Right cardiac atrium (tissue), 5 donors: ENCODE measurements at regions not wholly inside any gene's neighbourhood (a gene's known extent, or its start where the extent isn't known, plus 50 kb on each side); places are given as distances from the start of the nearest gene placed in this dataset.
"Not testable (repeated sequence)": the region's sequence is repeated elsewhere in the genome, so short reads cannot be mapped to it uniquely, and the experiment has no call there.

Experiments
- ATAC-seq, 2 donors: fragments of 200-7000 bp; cut with Tn5 transposase; one replicate each; pipeline versions ENCODE4 v1.8.0 to v1.9.1; 2020; ENCODE audit warnings: moderate library complexity in 2 of 2, mild to moderate bottlenecking in 1 of 2
- DNase-seq, 3 donors: peaks; one replicate each; pipeline ENCODE4 v3.0.0-alpha.2; 2020
- H3K27ac ChIP-seq: one replicate; pipeline ENCODE4 v1.5.1; 2013; ENCODE audit warnings: mild to moderate bottlenecking, low read length, control low read depth, moderate library complexity
- H3K27me3 ChIP-seq: one replicate; pipeline ENCODE4 v1.6.1; 2013; ENCODE audit not compliant: control insufficient read depth, insufficient read depth
- H3K4me1 ChIP-seq: one replicate; pipeline ENCODE4 v1.6.1; 2013; ENCODE audit warnings: low read length; ENCODE audit not compliant: control insufficient read depth, insufficient read depth
- H3K4me3 ChIP-seq: one replicate; pipeline ENCODE4 v1.5.1; 2013; ENCODE audit warnings: low read length, control low read depth
- H3K9me3 ChIP-seq: one replicate; pipeline ENCODE4 v1.6.1; 2013; ENCODE audit warnings: low read length; ENCODE audit not compliant: control insufficient read depth
- WGBS: extraction: QIAGEN DNeasy Blood & Tissue Kit; methylation state at CpG from one replicate; pipeline ENCODE4 v1.1.7; 2013; 5-methylcytosine and 5-hydroxymethylcytosine counted together
- intact Hi-C, 4 donors: fragments of 100-400 bp; cut with DNase I; formaldehyde crosslinking; loops; one replicate each; pipeline versions ENCODE4 v1.11.0 to v1.14.0; 2022 to 2023
- donor health status: healthy with polysubstance abuse.
- donor health status: DM: no; HTN: yes; CAD: no.
- donor health status: DM: no; HTN: no; CAD: no.
- donor health status: DM: no; HTN: yes; CAD: no; lungs with severe emphysema.
- donor health status: DM: yes; HTN: yes; CAD: no.

DNA sequence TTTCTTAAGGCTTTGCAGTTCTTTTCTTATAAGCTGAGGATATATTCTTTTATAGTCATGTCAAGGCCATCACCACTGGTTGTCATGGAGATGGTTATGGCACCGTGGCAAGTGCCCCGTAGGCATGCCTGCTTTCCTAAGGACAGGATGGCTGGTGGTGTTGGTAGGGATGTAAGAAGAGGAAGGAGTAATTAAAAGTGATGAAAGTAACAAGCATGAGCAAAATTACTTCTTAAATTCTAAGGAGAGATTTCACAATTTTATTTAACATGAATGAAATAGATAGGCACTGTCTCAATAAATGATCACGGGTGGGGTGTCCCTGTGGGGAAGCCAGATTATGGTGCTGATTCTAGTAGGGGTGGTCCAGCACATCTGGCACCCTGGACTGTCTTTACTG lies 290.2 kb upstream of the KLF4 start:
- intact Hi-C loops: no loop called here
- ATAC-seq (no peak), DNase-seq (no peak)
- Histone ChIP-seq H3K9me3 (no peaks in the 10 kb centered on the region), H3K4me1 (peaks cover 4% of the 10 kb centered on the region), H3K27me3 (no peaks in the 10 kb centered on the region), H3K4me3 (no peak overlapping the region), H3K27ac (no peak overlapping the region)
- WGBS: 79% methylated on average over 3 of the region's 3 CpGs

DNA sequence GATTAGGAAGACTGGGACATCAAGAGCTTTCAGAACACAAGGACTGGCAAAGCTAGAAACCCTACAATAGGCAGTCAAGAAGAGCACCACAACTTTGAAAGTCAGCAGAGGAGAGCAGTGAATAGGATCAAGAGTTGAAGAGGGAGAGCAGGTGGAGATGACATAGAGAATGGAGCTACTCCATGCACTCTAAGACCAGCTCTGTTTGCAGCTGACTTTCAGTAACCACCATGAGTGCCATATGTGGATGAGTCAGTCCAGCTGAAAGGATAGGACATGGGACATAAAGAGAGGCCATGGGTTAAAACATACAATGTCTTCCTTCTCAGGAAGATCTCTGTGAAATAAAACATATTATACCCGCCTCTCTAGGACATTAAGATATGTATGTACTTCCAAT lies 289.1 kb upstream of the KLF4 start:
- H3K9me3 ChIP-seq: no peaks in the 10 kb centered on the region
- no peak for DNase-seq
- no peak overlapping the region for H3K27ac ChIP-seq
- intact Hi-C loops: no loop called here
- H3K4me3 ChIP-seq: no peak overlapping the region
- ATAC-seq: no peak
- no peaks in the 10 kb centered on the region for H3K27me3 ChIP-seq
- peaks cover 2% of the 10 kb centered on the region for H3K4me1 ChIP-seq
- WGBS: 89% methylated on average over 1 of the region's 1 CpG

DNA sequence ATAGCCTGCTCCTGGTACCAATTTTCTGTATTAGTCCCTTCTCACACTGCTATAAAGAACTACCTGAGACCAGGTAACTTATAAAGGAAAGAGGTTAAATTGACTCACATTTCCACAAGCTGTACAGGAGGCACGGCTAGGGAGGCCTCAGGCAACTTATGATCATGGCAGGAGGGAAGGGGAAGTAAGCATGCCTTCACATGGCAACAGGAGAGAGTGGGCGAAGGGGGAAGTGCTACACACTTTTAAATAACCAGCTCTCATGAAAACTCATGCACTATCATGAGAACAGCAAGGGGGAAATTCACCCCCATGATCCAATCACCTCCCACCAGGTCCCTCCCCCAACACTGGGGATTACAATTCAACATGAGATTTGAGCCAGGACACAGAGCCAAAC lies 284.5 kb upstream of the KLF4 start:
- intact Hi-C loops, H3K27ac ChIP-seq: not testable (repeated sequence)
- WGBS: 83% methylated on average over 2 of the region's 2 CpGs

DNA sequence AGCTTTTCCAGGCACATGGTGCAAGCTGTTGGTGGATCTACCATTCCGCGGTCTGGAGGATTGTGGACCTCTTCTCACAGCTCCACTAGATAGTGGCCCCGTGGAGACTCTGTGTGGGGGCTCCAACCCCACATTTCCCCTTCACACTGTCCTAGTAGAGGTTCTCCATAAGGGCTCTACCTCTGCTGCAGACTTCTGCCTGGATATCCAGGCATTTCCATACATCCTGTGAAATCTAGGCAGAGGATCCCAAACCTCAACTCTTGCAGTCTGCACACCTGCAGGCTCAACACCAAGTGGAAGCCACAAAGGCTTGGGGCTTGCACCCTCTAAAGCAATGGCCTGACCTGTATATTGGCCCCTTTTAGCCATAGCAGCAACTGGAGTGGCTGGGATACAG lies 283.4 kb upstream of the KLF4 start:
- Histone ChIP-seq H3K27me3 (no peaks in the 10 kb centered on the region), H3K9me3 (no peaks in the 10 kb centered on the region), H3K27ac (no peak overlapping the region), H3K4me3 (no peak overlapping the region), H3K4me1 (peaks cover 2% of the 10 kb centered on the region)
- intact Hi-C loops: no loop called here
- WGBS: 91% methylated on average over 3 of the region's 3 CpGs
- DNase-seq (no peak), ATAC-seq (no peak)

More for the DNA sequence above, 284.5 kb upstream of the KLF4 start:
- not testable (repeated sequence) for H3K4me1 ChIP-seq, H3K27me3 ChIP-seq, ATAC-seq, DNase-seq, H3K4me3 ChIP-seq, H3K9me3 ChIP-seq

DNA sequence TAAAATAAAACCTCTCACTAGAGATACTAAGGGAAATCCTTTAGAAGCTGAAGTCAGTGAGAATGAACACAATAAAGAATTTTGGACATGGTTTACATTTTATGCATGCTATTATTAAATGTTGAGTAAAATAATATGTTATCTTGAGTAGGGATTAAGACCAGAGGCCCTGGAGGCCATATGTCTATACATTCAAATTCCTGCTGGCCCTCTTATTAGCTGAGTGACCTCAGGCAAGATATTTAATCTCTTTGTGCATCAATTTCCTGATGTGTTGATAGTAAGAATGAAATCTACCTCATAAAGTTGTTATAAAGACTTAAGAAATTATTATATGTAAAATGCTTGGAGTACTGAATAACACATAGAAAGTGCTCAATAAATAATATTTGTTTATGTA lies 281.1 kb upstream of the KLF4 start:
- Histone ChIP-seq H3K27ac (no peak overlapping the region), H3K27me3 (no peaks in the 10 kb centered on the region), H3K4me3 (no peak overlapping the region), H3K9me3 (no peaks in the 10 kb centered on the region), H3K4me1 (peaks cover 2% of the 10 kb centered on the region)
- intact Hi-C loops: no loop called here
- DNase-seq (no peak), ATAC-seq (no peak)

DNA sequence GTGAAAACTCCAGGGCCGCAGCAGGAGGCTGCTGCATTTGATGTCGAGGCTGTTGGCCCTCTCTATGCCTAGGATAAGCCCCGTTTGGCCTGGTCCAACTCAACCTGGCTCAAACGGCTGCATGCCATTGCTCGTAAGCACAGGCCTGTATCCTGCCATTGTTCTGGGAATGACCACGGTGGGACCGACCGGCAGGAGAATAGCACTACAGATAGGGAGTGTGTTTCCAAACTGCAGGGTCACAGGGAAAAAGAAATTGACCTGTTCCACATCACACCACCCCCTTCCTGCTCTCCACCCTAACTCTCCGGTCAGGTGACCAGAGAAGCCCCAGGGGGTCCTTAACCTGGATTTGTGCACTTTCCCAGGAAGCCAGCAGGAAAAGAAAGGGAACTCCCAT lies 278.7 kb upstream of the KLF4 start:
- ATAC-seq (peak; percentile 91 to 98), DNase-seq (peak; percentile 68 to 80 (median 75))
- WGBS: 59% methylated on average over 9 of the region's 9 CpGs
- no peaks in the 10 kb centered on the region for H3K9me3 ChIP-seq
- H3K27me3 ChIP-seq: no peaks in the 10 kb centered on the region
- H3K4me3 ChIP-seq: no peak overlapping the region
- H3K27ac ChIP-seq: peak overlapping the region; percentile 78
- no peaks in the 10 kb centered on the region for H3K4me1 ChIP-seq
- intact Hi-C loops: no loop called here

DNA sequence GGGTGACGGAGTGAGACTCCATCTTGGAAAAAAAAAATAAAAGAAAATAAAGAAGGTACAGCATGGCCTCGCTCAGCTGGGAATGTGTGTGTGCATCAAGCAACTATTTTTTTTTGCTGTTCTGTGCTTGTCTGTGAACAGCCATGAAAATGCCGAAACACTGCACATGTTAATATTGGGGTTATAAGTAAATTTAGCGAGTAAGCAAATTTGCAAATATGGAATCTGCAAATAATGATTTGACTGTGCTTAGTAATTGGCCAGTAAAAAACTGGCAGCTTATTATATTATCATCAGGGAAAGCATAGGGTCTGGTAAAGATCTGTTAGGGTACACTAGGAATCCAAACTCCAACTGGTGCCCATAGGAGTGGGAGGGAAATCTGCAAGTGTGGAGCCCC lies 278.1 kb upstream of the KLF4 start:
- Histone ChIP-seq H3K9me3 (no peaks in the 10 kb centered on the region), H3K4me1 (no peaks in the 10 kb centered on the region), H3K27ac (peak overlapping the region; percentile 78), H3K4me3 (no peak overlapping the region), H3K27me3 (no peaks in the 10 kb centered on the region)
- 97% methylated on average over 4 of the region's 4 CpGs for WGBS
- ATAC-seq (no peak), DNase-seq (no peak)
- intact Hi-C loops: no loop called here

DNA sequence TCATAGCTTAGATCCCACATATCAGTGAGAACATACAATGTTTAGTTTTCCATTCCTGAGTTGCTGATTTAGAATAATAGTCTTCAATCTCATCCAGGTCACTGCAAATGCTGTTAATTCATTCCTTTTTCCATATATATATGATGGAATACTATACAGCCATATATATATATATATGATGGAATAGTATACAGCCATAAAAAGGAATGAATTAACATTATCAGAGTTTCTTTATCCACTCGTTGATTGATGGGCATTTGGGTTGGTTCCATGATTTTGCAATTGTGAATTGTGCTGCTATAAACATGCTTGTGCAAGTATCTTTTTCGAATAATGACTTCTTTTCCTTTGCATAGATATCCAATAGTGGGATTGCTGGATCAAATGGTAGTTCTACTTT lies 273.9 kb upstream of the KLF4 start:
- H3K4me3 ChIP-seq, DNase-seq, H3K27me3 ChIP-seq, H3K27ac ChIP-seq, intact Hi-C loops, H3K4me1 ChIP-seq, ATAC-seq, H3K9me3 ChIP-seq: not testable (repeated sequence)
- WGBS: 90% methylated on average over 2 of the region's 2 CpGs

DNA sequence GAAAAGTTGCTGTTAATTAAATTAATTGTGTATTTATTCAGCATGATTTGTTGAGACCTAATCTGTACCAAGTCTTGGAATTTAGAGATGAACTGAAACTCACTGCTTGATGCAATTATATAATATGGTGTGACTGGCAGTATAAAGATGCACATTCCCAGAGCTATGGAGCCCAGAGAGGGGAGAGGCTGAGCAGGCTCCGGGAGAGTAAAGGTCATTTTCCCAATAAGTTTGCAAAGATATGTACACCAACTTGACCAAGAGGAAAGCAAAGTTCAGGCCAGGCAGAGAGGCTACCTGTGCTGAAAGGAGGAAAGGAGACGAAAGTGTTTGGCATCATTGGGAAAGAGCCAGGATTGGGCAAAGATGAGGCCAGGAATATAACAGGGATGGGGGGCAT lies 271.7 kb upstream of the KLF4 start:
- Histone ChIP-seq H3K4me1 (peaks cover 2% of the 10 kb centered on the region), H3K27me3 (no peaks in the 10 kb centered on the region), H3K4me3 (no peak overlapping the region), H3K9me3 (no peaks in the 10 kb centered on the region), H3K27ac (peak overlapping the region; percentile 32)
- DNase-seq: no peak
- 88% methylated on average over 2 of the region's 2 CpGs for WGBS
- ATAC-seq: no peak
- intact Hi-C loops: no loop called here

DNA sequence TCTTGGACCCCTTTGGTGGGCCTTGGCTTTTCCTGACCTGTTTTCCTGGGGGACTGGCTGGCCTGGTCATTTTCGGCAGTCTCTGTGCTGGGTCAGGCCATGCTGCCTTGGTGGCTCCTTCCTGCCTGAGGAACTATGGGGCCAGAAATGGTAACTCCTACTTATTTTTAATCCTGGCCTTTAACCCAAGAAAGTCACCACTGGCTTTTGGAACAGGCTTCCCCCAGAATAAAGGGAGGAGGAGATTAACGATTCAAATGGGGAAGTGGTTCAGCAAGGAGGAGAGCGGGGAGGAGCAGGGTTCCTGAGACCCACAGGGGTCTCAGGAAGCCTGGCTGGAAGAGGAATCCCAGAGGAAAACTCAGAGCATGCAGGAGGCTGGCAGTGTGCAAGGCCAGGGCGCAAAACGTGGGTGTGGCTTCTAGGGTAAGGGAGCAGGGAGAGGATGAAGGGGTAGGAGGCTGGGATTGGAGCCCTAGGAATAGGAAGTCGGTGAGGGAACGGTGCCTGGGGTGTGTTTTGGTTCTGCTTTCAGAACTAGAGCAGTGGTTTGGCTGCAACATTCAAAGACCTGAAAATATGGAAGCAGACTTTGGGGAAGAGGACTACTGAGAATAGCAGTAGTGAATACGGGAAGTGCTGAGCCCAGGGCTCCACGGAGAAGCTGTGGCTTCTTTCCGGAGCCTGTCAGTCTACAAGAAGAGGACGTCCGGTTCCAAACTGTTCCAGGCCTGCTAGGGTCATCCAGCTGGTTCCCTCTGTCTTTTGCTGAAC lies 271.1 kb upstream of the KLF4 start:
- peak; percentile 79 to 84 for ATAC-seq
- DNase-seq: peak; percentile 48 to 78 (median 78)
- intact Hi-C loops: no loop called here
- H3K4me3 ChIP-seq: no peak overlapping the region
- peaks cover 2% of the 10 kb centered on the region for H3K4me1 ChIP-seq
- peak overlapping the region; percentile 48 for H3K27ac ChIP-seq
- no peaks in the 10 kb centered on the region for H3K9me3 ChIP-seq
- WGBS: 49% methylated on average over 12 of the region's 12 CpGs
- no peaks in the 10 kb centered on the region for H3K27me3 ChIP-seq

DNA sequence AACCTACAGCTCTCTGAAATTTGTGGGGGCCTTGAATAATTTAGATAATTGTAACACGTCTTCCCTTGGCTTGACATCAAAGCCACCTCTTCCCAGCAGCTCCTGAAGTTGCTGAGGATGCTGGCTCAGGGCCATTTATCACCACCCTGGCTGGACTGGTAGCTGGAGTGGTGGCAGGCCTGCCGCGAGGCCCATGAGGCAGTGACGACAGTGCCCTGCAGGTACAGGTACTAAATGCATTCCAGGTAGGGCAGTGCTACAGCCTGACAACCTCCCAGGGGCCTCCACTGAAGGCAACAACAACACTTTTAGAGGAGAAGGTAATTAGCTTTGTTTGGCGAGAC lies 270.2 kb upstream of the KLF4 start:
- DNase-seq (no peak), ATAC-seq (no peak)
- no peaks in the 10 kb centered on the region for H3K9me3 ChIP-seq
- intact Hi-C loops: loop anchor here in 1 of 4 donors (10.0 kb wide), 1 partner anchor 125 kb away; no protein-coding TSS in a partner anchor
- no peaks in the 10 kb centered on the region for H3K27me3 ChIP-seq
- 81% methylated on average over 5 of the region's 5 CpGs for WGBS
- H3K4me1 ChIP-seq: peaks cover 2% of the 10 kb centered on the region
- no peak overlapping the region for H3K27ac ChIP-seq
- no peak overlapping the region for H3K4me3 ChIP-seq
